HEK293 (cell line): ENCODE measurements at regions not wholly inside any gene's neighbourhood (a gene's known extent, or its start where the extent isn't known, plus 50 kb on each side); places are given as distances from the start of the nearest gene placed in this dataset.

Experiments used
- MZF1 ChIP-seq: fragments of 450-650 bp; formaldehyde crosslinking; IDR thresholded peaks from 2 replicates; pipeline ENCODE4 v1.5.1; 2017; ENCODE audit warnings: missing biosample characterization, missing genetic modification characterization, borderline replicate concordance
- YY1 ChIP-seq: fragments of 450-650 bp; formaldehyde crosslinking; IDR thresholded peaks from 2 replicates; pipeline ENCODE4 v1.5.1; 2018; ENCODE audit warnings: missing biosample characterization, missing genetic modification characterization
- ZBTB17 ChIP-seq: fragments of 450-650 bp; formaldehyde crosslinking; IDR thresholded peaks from 2 replicates; pipeline ENCODE4 v1.5.1; 2016; ENCODE audit warnings: missing biosample characterization, missing genetic modification characterization
- ZNF112 ChIP-seq: fragments of 450-650 bp; formaldehyde crosslinking; IDR thresholded peaks from 2 replicates; pipeline ENCODE4 v1.5.0; 2017; ENCODE audit warnings: missing biosample characterization, missing genetic modification characterization
- ZNF274 ChIP-seq, 2 experiments: fragments of 200-500 bp in 1 of 2; fragments of 450-650 bp in 1 of 2; sonication (Bioruptor generic) in 1 of 2; formaldehyde crosslinking in 1 of 2; IDR thresholded peaks; 2 replicates each; pipeline versions ENCODE4 v1.5.1 to v1.6.1; 2014 to 2016; ENCODE audit warnings: borderline replicate concordance in 1 of 2, inconsistent platforms in 1 of 2, low read length in 1 of 2, missing biosample characterization in 1 of 2, missing genetic modification characterization in 1 of 2
- ZNF76 ChIP-seq: fragments of 450-650 bp; formaldehyde crosslinking; IDR thresholded peaks from 2 replicates; pipeline ENCODE4; 2016; ENCODE audit warnings: low read depth, missing biosample characterization, missing genetic modification characterization, borderline replicate concordance
- ZSCAN23 ChIP-seq: fragments of 450-650 bp; formaldehyde crosslinking; IDR thresholded peaks from 2 replicates; pipeline ENCODE4 v1.5.1; 2016; ENCODE audit warnings: missing biosample characterization, missing genetic modification characterization
- TF ChIP-seq, protein P1 (sequence below): fragments of 450-650 bp; IDR thresholded peaks from 2 replicates; pipeline ENCODE4 v1.5.1; 2018; ENCODE audit warnings: missing biosample characterization, mild to moderate bottlenecking, missing genetic modification characterization
- TF ChIP-seq, protein P2 (sequence below): fragments of 450-650 bp; formaldehyde crosslinking; IDR thresholded peaks from 2 replicates; pipeline ENCODE4 v1.5.1; 2016; ENCODE audit warnings: missing biosample characterization, missing genetic modification characterization
- TF ChIP-seq, protein P3 (sequence below): fragments of 450-650 bp; formaldehyde crosslinking; IDR thresholded peaks from 2 replicates; pipeline ENCODE4 v1.5.1; 2016; ENCODE audit warnings: missing biosample characterization, missing genetic modification characterization
- TF ChIP-seq, protein P4 (sequence below): fragments of 450-650 bp; formaldehyde crosslinking; IDR thresholded peaks from 2 replicates; pipeline ENCODE4 v1.5.1; 2016; ENCODE audit warnings: missing biosample characterization, missing genetic modification characterization
- TF ChIP-seq, protein P5 (sequence below): fragments of 450-650 bp; formaldehyde crosslinking; IDR thresholded peaks from 2 replicates; pipeline ENCODE4 v1.5.1; 2016; ENCODE audit warnings: missing biosample characterization, missing genetic modification characterization
- TF ChIP-seq, protein P6 (sequence below): fragments of 450-650 bp; formaldehyde crosslinking; IDR thresholded peaks from 2 replicates; pipeline ENCODE4 v1.5.1; 2016; ENCODE audit warnings: missing biosample characterization, missing genetic modification characterization
- TF ChIP-seq, protein P7 (sequence below): fragments of 450-650 bp; formaldehyde crosslinking; IDR thresholded peaks from 2 replicates; pipeline ENCODE4 v1.5.1; 2017; ENCODE audit warnings: missing biosample characterization, missing genetic modification characterization

- TF ChIP-seq, protein P1, sequence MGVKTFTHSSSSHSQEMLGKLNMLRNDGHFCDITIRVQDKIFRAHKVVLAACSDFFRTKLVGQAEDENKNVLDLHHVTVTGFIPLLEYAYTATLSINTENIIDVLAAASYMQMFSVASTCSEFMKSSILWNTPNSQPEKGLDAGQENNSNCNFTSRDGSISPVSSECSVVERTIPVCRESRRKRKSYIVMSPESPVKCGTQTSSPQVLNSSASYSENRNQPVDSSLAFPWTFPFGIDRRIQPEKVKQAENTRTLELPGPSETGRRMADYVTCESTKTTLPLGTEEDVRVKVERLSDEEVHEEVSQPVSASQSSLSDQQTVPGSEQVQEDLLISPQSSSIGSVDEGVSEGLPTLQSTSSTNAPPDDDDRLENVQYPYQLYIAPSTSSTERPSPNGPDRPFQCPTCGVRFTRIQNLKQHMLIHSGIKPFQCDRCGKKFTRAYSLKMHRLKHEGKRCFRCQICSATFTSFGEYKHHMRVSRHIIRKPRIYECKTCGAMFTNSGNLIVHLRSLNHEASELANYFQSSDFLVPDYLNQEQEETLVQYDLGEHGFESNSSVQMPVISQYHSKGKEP, result no peak
- TF ChIP-seq, protein P2, sequence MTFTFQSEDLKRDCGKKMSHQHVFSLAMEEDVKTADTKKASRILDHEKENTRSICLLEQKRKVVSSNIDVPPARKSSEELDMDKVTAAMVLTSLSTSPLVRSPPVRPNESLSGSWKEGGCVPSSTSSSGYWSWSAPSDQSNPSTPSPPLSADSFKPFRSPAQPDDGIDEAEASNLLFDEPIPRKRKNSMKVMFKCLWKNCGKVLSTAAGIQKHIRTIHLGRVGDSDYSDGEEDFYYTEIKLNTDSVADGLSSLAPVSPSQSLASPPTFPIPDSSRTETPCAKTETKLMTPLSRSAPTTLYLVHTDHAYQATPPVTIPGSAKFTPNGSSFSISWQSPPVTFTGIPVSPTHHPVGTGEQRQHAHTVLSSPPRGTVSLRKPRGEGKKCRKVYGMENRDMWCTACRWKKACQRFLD, result no peak
- TF ChIP-seq, protein P3, sequence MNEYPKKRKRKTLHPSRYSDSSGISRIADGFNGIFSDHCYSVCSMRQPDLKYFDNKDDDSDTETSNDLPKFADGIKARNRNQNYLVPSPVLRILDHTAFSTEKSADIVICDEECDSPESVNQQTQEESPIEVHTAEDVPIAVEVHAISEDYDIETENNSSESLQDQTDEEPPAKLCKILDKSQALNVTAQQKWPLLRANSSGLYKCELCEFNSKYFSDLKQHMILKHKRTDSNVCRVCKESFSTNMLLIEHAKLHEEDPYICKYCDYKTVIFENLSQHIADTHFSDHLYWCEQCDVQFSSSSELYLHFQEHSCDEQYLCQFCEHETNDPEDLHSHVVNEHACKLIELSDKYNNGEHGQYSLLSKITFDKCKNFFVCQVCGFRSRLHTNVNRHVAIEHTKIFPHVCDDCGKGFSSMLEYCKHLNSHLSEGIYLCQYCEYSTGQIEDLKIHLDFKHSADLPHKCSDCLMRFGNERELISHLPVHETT (tag by site-specific recombination), result no peak
- TF ChIP-seq ZBTB17 (tag by site-specific recombination) (no peak), ZNF76 (tag by site-specific recombination) (no peak), ZNF112 (tag by site-specific recombination) (no peak), YY1 (no peak), MZF1 (tag by site-specific recombination) (no peak), ZNF274 (IDR thresholded peaks at IDR 0.05; ENCODE audit: low read length) (no peak), ZNF274 (tag by site-specific recombination; IDR thresholded peaks at IDR 0.05; ENCODE audit: borderline replicate concordance) (no peak), ZSCAN23 (tag by site-specific recombination) (no peak)
- TF ChIP-seq, protein P4, sequence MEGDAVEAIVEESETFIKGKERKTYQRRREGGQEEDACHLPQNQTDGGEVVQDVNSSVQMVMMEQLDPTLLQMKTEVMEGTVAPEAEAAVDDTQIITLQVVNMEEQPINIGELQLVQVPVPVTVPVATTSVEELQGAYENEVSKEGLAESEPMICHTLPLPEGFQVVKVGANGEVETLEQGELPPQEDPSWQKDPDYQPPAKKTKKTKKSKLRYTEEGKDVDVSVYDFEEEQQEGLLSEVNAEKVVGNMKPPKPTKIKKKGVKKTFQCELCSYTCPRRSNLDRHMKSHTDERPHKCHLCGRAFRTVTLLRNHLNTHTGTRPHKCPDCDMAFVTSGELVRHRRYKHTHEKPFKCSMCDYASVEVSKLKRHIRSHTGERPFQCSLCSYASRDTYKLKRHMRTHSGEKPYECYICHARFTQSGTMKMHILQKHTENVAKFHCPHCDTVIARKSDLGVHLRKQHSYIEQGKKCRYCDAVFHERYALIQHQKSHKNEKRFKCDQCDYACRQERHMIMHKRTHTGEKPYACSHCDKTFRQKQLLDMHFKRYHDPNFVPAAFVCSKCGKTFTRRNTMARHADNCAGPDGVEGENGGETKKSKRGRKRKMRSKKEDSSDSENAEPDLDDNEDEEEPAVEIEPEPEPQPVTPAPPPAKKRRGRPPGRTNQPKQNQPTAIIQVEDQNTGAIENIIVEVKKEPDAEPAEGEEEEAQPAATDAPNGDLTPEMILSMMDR (tag by site-specific recombination), result no peak
- TF ChIP-seq, protein P5, sequence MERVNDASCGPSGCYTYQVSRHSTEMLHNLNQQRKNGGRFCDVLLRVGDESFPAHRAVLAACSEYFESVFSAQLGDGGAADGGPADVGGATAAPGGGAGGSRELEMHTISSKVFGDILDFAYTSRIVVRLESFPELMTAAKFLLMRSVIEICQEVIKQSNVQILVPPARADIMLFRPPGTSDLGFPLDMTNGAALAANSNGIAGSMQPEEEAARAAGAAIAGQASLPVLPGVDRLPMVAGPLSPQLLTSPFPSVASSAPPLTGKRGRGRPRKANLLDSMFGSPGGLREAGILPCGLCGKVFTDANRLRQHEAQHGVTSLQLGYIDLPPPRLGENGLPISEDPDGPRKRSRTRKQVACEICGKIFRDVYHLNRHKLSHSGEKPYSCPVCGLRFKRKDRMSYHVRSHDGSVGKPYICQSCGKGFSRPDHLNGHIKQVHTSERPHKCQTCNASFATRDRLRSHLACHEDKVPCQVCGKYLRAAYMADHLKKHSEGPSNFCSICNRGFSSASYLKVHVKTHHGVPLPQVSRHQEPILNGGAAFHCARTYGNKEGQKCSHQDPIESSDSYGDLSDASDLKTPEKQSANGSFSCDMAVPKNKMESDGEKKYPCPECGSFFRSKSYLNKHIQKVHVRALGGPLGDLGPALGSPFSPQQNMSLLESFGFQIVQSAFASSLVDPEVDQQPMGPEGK (tag by site-specific recombination), result no peak
- TF ChIP-seq, protein P6, sequence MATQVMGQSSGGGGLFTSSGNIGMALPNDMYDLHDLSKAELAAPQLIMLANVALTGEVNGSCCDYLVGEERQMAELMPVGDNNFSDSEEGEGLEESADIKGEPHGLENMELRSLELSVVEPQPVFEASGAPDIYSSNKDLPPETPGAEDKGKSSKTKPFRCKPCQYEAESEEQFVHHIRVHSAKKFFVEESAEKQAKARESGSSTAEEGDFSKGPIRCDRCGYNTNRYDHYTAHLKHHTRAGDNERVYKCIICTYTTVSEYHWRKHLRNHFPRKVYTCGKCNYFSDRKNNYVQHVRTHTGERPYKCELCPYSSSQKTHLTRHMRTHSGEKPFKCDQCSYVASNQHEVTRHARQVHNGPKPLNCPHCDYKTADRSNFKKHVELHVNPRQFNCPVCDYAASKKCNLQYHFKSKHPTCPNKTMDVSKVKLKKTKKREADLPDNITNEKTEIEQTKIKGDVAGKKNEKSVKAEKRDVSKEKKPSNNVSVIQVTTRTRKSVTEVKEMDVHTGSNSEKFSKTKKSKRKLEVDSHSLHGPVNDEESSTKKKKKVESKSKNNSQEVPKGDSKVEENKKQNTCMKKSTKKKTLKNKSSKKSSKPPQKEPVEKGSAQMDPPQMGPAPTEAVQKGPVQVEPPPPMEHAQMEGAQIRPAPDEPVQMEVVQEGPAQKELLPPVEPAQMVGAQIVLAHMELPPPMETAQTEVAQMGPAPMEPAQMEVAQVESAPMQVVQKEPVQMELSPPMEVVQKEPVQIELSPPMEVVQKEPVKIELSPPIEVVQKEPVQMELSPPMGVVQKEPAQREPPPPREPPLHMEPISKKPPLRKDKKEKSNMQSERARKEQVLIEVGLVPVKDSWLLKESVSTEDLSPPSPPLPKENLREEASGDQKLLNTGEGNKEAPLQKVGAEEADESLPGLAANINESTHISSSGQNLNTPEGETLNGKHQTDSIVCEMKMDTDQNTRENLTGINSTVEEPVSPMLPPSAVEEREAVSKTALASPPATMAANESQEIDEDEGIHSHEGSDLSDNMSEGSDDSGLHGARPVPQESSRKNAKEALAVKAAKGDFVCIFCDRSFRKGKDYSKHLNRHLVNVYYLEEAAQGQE (tag by site-specific recombination), result no peak
- TF ChIP-seq, protein P7, sequence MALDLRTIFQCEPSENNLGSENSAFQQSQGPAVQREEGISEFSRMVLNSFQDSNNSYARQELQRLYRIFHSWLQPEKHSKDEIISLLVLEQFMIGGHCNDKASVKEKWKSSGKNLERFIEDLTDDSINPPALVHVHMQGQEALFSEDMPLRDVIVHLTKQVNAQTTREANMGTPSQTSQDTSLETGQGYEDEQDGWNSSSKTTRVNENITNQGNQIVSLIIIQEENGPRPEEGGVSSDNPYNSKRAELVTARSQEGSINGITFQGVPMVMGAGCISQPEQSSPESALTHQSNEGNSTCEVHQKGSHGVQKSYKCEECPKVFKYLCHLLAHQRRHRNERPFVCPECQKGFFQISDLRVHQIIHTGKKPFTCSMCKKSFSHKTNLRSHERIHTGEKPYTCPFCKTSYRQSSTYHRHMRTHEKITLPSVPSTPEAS, result no peak
Observed at GRCh38 chr1:14499312-14500040, 99.0 kb upstream of the KAZN start.
